ENCODE measurements at regions not wholly inside any gene's neighbourhood (a gene's known extent, or its start where the extent isn't known, plus 50 kb on each side); places are given as distances from the start of the nearest gene placed in this dataset.

GRCh38 chr9:79264041-79264440, 307.7 kb upstream of the TLE4 start:
- TF ChIP-seq CTCF (IDR thresholded peaks at IDR 0.05) = no peak
- no peak for TF ChIP-seq POLR2A (IDR thresholded peaks at IDR 0.05)
